T-helper 2 cell treated with Interferon-gamma antibody and Interleukin-4, amounts not matched to agents 5 μg/mL and 100 μg/mL, for 36 hours (primary cell): ENCODE measurements at regions not wholly inside any gene's neighbourhood (a gene's known extent, or its start where the extent isn't known, plus 50 kb on each side); places are given as distances from the start of the nearest gene placed in this dataset.
"Not testable (repeated sequence)": the region's sequence is repeated elsewhere in the genome, so short reads cannot be mapped to it uniquely, and the experiment has no call there.

ENCODE experiments used
- DNase-seq: peaks from one replicate; pipeline ENCODE4 v3.0.0; 2021; ENCODE audit warnings: low spot score
- H3K27ac Mint-ChIP-seq: one replicate; pipeline ENCODE4 v1.8.0; 2021; ENCODE audit warnings: mild to moderate bottlenecking, mixed read lengths
- H3K27me3 Mint-ChIP-seq: one replicate; pipeline ENCODE4 v1.8.0; 2021; ENCODE audit warnings: low read depth, mixed read lengths
- H3K36me3 Mint-ChIP-seq: one replicate; pipeline ENCODE4 v1.8.0; 2021; ENCODE audit warnings: low read depth, mixed read lengths
- H3K4me1 Mint-ChIP-seq: one replicate; pipeline ENCODE4 v1.8.0; 2021; ENCODE audit warnings: low read depth, mixed read lengths
- H3K4me3 Mint-ChIP-seq: one replicate; pipeline ENCODE4 v1.8.0; 2022; ENCODE audit warnings: mild to moderate bottlenecking, moderate library complexity, mixed read lengths
- H3K9me3 Mint-ChIP-seq: one replicate; pipeline ENCODE4 v1.8.0; 2021; ENCODE audit warnings: mixed read lengths

GRCh38 chr4:60953826-60954225 is 246.3 kb upstream of the ADGRL3 start:
- DNase-seq = no peak
- H3K9me3 Mint-ChIP-seq = peaks cover 39% of the 10 kb centered on the region

GRCh38 chr4:60962286-60962685 is 237.8 kb upstream of the ADGRL3 start:
- Mint-ChIP-seq H3K27me3 (no peaks in the 10 kb centered on the region), H3K4me3 (no peak overlapping the region), H3K27ac (no peak overlapping the region), H3K4me1 (no peaks in the 10 kb centered on the region), H3K36me3 (no peaks in the 10 kb centered on the region), H3K9me3 (peaks cover 21% of the 10 kb centered on the region)
- no peak for DNase-seq

More at GRCh38 chr4:60953826-60954225, 246.3 kb upstream of the ADGRL3 start:
- no peaks in the 10 kb centered on the region for H3K36me3 Mint-ChIP-seq
- H3K4me3 Mint-ChIP-seq = no peak overlapping the region
- H3K27ac Mint-ChIP-seq = no peak overlapping the region
- no peaks in the 10 kb centered on the region for H3K4me1 Mint-ChIP-seq
- no peaks in the 10 kb centered on the region for H3K27me3 Mint-ChIP-seq

- DNase-seq = no peak
- Mint-ChIP-seq H3K4me1 (no peaks in the 10 kb centered on the region), H3K4me3 (no peak overlapping the region), H3K9me3 (peaks cover 26% of the 10 kb centered on the region), H3K27ac (no peak overlapping the region), H3K27me3 (no peaks in the 10 kb centered on the region), H3K36me3 (no peaks in the 10 kb centered on the region)
These were observed 218.6 kb upstream of the ADGRL3 start for GRCh38 chr4:60981534-60981933.

GRCh38 chr4:60989141-60989540 is 211.0 kb upstream of the ADGRL3 start:
- no peak for DNase-seq
- no peak overlapping the region for H3K4me3 Mint-ChIP-seq
- no peaks in the 10 kb centered on the region for H3K27me3 Mint-ChIP-seq
- H3K27ac Mint-ChIP-seq = no peak overlapping the region
- no peaks in the 10 kb centered on the region for H3K4me1 Mint-ChIP-seq
- H3K36me3 Mint-ChIP-seq = no peaks in the 10 kb centered on the region
- H3K9me3 Mint-ChIP-seq = peaks cover 35% of the 10 kb centered on the region

GRCh38 chr4:60992037-60992436 is 208.1 kb upstream of the ADGRL3 start:
- H3K36me3 Mint-ChIP-seq = no peaks in the 10 kb centered on the region
- H3K27ac Mint-ChIP-seq = no peak overlapping the region
- H3K9me3 Mint-ChIP-seq = peaks cover 24% of the 10 kb centered on the region
- H3K4me3 Mint-ChIP-seq = no peak overlapping the region
- no peak for DNase-seq
- no peaks in the 10 kb centered on the region for H3K27me3 Mint-ChIP-seq
- no peaks in the 10 kb centered on the region for H3K4me1 Mint-ChIP-seq

GRCh38 chr4:61003301-61003700 is 196.8 kb upstream of the ADGRL3 start:
- Mint-ChIP-seq H3K9me3 (peaks cover 15% of the 10 kb centered on the region), H3K4me3 (no peak overlapping the region), H3K27me3 (no peaks in the 10 kb centered on the region), H3K4me1 (no peaks in the 10 kb centered on the region), H3K36me3 (no peaks in the 10 kb centered on the region), H3K27ac (no peak overlapping the region)
- DNase-seq = no peak

- Mint-ChIP-seq H3K9me3 (peaks cover 14% of the 10 kb centered on the region), H3K27me3 (no peaks in the 10 kb centered on the region), H3K36me3 (no peaks in the 10 kb centered on the region), H3K4me3 (no peak overlapping the region), H3K4me1 (no peaks in the 10 kb centered on the region), H3K27ac (no peak overlapping the region)
- no peak for DNase-seq
These were observed 195.4 kb upstream of the ADGRL3 start for GRCh38 chr4:61004651-61005170.

- no peak overlapping the region for H3K27ac Mint-ChIP-seq
- H3K27me3 Mint-ChIP-seq = no peaks in the 10 kb centered on the region
- H3K9me3 Mint-ChIP-seq = peaks cover 43% of the 10 kb centered on the region
- H3K4me3 Mint-ChIP-seq = no peak overlapping the region
- no peaks in the 10 kb centered on the region for H3K36me3 Mint-ChIP-seq
- no peaks in the 10 kb centered on the region for H3K4me1 Mint-ChIP-seq
- no peak for DNase-seq
These were observed 189.1 kb upstream of the ADGRL3 start for GRCh38 chr4:61011051-61011450.

- peaks cover 44% of the 10 kb centered on the region for H3K9me3 Mint-ChIP-seq
- DNase-seq, H3K36me3 Mint-ChIP-seq, H3K4me3 Mint-ChIP-seq, H3K27me3 Mint-ChIP-seq, H3K4me1 Mint-ChIP-seq, H3K27ac Mint-ChIP-seq: not testable (repeated sequence)
These were observed 188.2 kb upstream of the ADGRL3 start for GRCh38 chr4:61011936-61012335.

GRCh38 chr4:61024610-61025009 is 175.5 kb upstream of the ADGRL3 start:
- Mint-ChIP-seq H3K27me3 (no peaks in the 10 kb centered on the region), H3K4me3 (no peak overlapping the region), H3K27ac (no peak overlapping the region), H3K4me1 (no peaks in the 10 kb centered on the region), H3K9me3 (peaks cover 44% of the 10 kb centered on the region), H3K36me3 (no peaks in the 10 kb centered on the region)
- DNase-seq = no peak

GRCh38 chr4:61027939-61028338 is 172.2 kb upstream of the ADGRL3 start:
- Mint-ChIP-seq H3K27ac (no peak overlapping the region), H3K27me3 (no peaks in the 10 kb centered on the region), H3K9me3 (peaks cover 28% of the 10 kb centered on the region), H3K4me3 (no peak overlapping the region), H3K4me1 (no peaks in the 10 kb centered on the region), H3K36me3 (no peaks in the 10 kb centered on the region)
- no peak for DNase-seq

GRCh38 chr4:61036071-61036684 is 163.9 kb upstream of the ADGRL3 start:
- Mint-ChIP-seq H3K27ac (no peak overlapping the region), H3K4me1 (no peaks in the 10 kb centered on the region), H3K27me3 (no peaks in the 10 kb centered on the region), H3K4me3 (no peak overlapping the region), H3K9me3 (peaks cover 21% of the 10 kb centered on the region), H3K36me3 (no peaks in the 10 kb centered on the region)
- DNase-seq = no peak

GRCh38 chr4:61041527-61041926 is 158.6 kb upstream of the ADGRL3 start:
- H3K27me3 Mint-ChIP-seq = no peaks in the 10 kb centered on the region
- H3K36me3 Mint-ChIP-seq = no peaks in the 10 kb centered on the region
- no peak overlapping the region for H3K27ac Mint-ChIP-seq
- H3K4me3 Mint-ChIP-seq = no peak overlapping the region
- H3K4me1 Mint-ChIP-seq = no peaks in the 10 kb centered on the region
- DNase-seq = no peak
- peaks cover 35% of the 10 kb centered on the region for H3K9me3 Mint-ChIP-seq

- H3K4me3 Mint-ChIP-seq = no peak overlapping the region
- H3K9me3 Mint-ChIP-seq = peaks cover 28% of the 10 kb centered on the region
- H3K4me1 Mint-ChIP-seq = no peaks in the 10 kb centered on the region
- no peak for DNase-seq
- H3K27me3 Mint-ChIP-seq = no peaks in the 10 kb centered on the region
- no peaks in the 10 kb centered on the region for H3K36me3 Mint-ChIP-seq
- no peak overlapping the region for H3K27ac Mint-ChIP-seq
These were observed 155.3 kb upstream of the ADGRL3 start for GRCh38 chr4:61044837-61045236.

GRCh38 chr4:61049018-61049417 is 151.1 kb upstream of the ADGRL3 start:
- Mint-ChIP-seq H3K27ac (no peak overlapping the region), H3K27me3 (no peaks in the 10 kb centered on the region), H3K36me3 (no peaks in the 10 kb centered on the region)

More at GRCh38 chr4:61049018-61049417, 151.1 kb upstream of the ADGRL3 start:
- peaks cover 18% of the 10 kb centered on the region for H3K9me3 Mint-ChIP-seq
- no peak for DNase-seq
- H3K4me1 Mint-ChIP-seq = no peaks in the 10 kb centered on the region
- H3K4me3 Mint-ChIP-seq = no peak overlapping the region
